ENCODE measurements at regions not wholly inside any gene's neighbourhood (a gene's known extent, or its start where the extent isn't known, plus 50 kb on each side); places are given as distances from the start of the nearest gene placed in this dataset.

DNA sequence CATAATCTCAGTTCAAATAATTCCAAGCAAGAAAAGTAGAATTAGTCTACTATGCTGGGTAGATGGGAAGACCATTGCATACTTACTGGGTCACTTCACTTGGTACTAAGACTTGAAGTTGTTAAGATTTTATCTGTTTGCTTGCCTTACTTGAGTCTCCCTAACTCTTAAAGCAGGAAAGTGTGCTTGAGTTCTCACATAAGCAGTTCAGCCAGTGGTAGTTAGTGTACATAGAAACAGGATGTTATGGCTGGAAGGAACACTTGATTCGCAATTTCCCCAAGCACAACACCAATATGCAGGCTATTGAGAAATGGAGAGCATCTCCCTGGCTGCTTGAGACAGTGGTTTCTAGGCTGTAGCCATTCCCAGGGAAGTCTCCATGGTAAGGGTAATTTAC lies 176.1 kb downstream of the MSL3 start:
- FAIRE-seq (no peak), ATAC-seq (no peak), DNase-seq (ENCODE audit: low spot score) (no peak)
- no peak overlapping the region for H3K4me2 ChIP-seq (ENCODE audit: low read depth, low read length)
- no peak overlapping the region for H3K9ac ChIP-seq (ENCODE audit: insufficient read depth, low read depth, low read length)
- in situ Hi-C loops (cut with HindIII; ENCODE audit: extremely low pct_ligation_motif_present, low pct_unique_long_range_greater_than_20kb) (no loop called here), intact Hi-C loops (cut with micrococcal nuclease; ENCODE audit: unreplicated experiment) (no loop called here)
- no peaks in the 10 kb centered on the region for H3K4me1 ChIP-seq (ENCODE audit: insufficient read depth, low read length)
- CTCF ChIA-PET (ENCODE audit: low intra/inter-chr PET ratio, low total read pairs): no interaction called here
- no peak overlapping the region for H2AFZ ChIP-seq (ENCODE audit: low read length)
- 0% methylated on average over 1 of the region's 1 CpG for WGBS (ENCODE audit: low lambda C conversion rate)
- H3K27me3 ChIP-seq (ENCODE audit: control insufficient read depth in 1 of 2, insufficient read depth in 2 of 2, low read length in 2 of 2): no peaks in the 10 kb centered on the region
- no peak overlapping the region for H3K4me3 ChIP-seq (replicated peaks in 1 of 3; ENCODE audit: insufficient read depth in 1 of 3, low read depth in 2 of 3, low read length in 3 of 3)
- no TSS peak for BruUV-seq (replicated peaks)
- POLR2A ChIA-PET: no interaction called here
- no peaks in the 10 kb centered on the region for H3K79me2 ChIP-seq (ENCODE audit: insufficient read depth, low read length)
- TF ChIP-seq RARA (CRISPR knock-in tag; IDR thresholded peaks at IDR 0.05) (no peak), MYC (CRISPR knock-in tag; IDR thresholded peaks at IDR 0.05; ENCODE audit: borderline replicate concordance) (no peak), ZZZ3 (CRISPR knock-in tag; IDR thresholded peaks at IDR 0.05; ENCODE audit: borderline replicate concordance) (no peak), ZMYM3 (CRISPR knock-in tag; IDR thresholded peaks at IDR 0.05) (no peak), ZNF350 (CRISPR knock-in tag; IDR thresholded peaks at IDR 0.05; ENCODE audit: borderline replicate concordance, low read depth) (no peak), UBTF (CRISPR knock-in tag; IDR thresholded peaks at IDR 0.05) (no peak), ZNF124 (CRISPR knock-in tag; IDR thresholded peaks at IDR 0.05) (no peak), FLYWCH1 (CRISPR knock-in tag; IDR thresholded peaks at IDR 0.05) (no peak), TERF1 (CRISPR knock-in tag; IDR thresholded peaks at IDR 0.05) (no peak), ZC3H4 (CRISPR knock-in tag; IDR thresholded peaks at IDR 0.05; ENCODE audit: borderline replicate concordance) (no peak), ZNF768 (CRISPR knock-in tag; IDR thresholded peaks at IDR 0.05) (no peak), ETV5 (CRISPR knock-in tag; IDR thresholded peaks at IDR 0.05; ENCODE audit: borderline replicate concordance) (no peak), MZF1 (CRISPR knock-in tag; IDR thresholded peaks at IDR 0.05; ENCODE audit: borderline replicate concordance) (no peak), SMYD3 (CRISPR knock-in tag; IDR thresholded peaks at IDR 0.05) (no peak), ZNF430 (CRISPR knock-in tag; IDR thresholded peaks at IDR 0.05) (no peak), ZNF17 (CRISPR knock-in tag; IDR thresholded peaks at IDR 0.05) (no peak), ZEB1 (IDR thresholded peaks at IDR 0.05; ENCODE audit: insufficient replicate concordance, low read depth) (no peak)
- TF ChIP-seq, protein P1, sequence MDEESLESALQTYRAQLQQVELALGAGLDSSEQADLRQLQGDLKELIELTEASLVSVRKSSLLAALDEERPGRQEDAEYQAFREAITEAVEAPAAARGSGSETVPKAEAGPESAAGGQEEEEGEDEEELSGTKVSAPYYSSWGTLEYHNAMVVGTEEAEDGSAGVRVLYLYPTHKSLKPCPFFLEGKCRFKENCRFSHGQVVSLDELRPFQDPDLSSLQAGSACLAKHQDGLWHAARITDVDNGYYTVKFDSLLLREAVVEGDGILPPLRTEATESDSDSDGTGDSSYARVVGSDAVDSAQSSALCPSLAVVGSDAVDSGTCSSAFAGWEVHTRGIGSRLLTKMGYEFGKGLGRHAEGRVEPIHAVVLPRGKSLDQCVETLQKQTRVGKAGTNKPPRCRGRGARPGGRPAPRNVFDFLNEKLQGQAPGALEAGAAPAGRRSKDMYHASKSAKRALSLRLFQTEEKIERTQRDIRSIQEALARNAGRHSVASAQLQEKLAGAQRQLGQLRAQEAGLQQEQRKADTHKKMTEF (CRISPR knock-in tag; IDR thresholded peaks at IDR 0.05): no peak
- TF ChIP-seq, protein P2, sequence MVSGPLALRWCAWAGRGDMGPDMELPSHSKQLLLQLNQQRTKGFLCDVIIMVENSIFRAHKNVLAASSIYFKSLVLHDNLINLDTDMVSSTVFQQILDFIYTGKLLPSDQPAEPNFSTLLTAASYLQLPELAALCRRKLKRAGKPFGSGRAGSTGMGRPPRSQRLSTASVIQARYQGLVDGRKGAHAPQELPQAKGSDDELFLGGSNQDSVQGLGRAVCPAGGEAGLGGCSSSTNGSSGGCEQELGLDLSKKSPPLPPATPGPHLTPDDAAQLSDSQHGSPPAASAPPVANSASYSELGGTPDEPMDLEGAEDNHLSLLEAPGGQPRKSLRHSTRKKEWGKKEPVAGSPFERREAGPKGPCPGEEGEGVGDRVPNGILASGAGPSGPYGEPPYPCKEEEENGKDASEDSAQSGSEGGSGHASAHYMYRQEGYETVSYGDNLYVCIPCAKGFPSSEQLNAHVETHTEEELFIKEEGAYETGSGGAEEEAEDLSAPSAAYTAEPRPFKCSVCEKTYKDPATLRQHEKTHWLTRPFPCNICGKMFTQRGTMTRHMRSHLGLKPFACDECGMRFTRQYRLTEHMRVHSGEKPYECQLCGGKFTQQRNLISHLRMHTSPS (CRISPR knock-in tag; IDR thresholded peaks at IDR 0.05; ENCODE audit: low read depth): no peak
- no peaks in the 10 kb centered on the region for H4K20me1 ChIP-seq (ENCODE audit: insufficient read depth, low read length)
- H3K9me3 ChIP-seq (ENCODE audit: low read length): no peaks in the 10 kb centered on the region
- no peak overlapping the region for H3K27ac ChIP-seq (ENCODE audit: extremely low read length, insufficient read depth, low read length)
- no peaks in the 10 kb centered on the region for H3K36me3 ChIP-seq (replicated peaks in 1 of 2; ENCODE audit: control insufficient read depth in 1 of 2, insufficient read depth in 2 of 2, low read length in 2 of 2)

Measured in HepG2 (cell line).